Neural progenitor cell (in vitro differentiated cells): ENCODE measurements at regions not wholly inside any gene's neighbourhood (a gene's known extent, or its start where the extent isn't known, plus 50 kb on each side); places are given as distances from the start of the nearest gene placed in this dataset.

ENCODE experiments used
- EZH2 ChIP-seq: fragments of 200-600 bp; sonication (generic); IDR thresholded peaks from 2 replicates; pipeline ENCODE4 v1.6.1; 2017; ENCODE audit warnings: antibody characterized with exemption, mild to moderate bottlenecking, moderate library complexity
- TF ChIP-seq, protein P1 (sequence below): fragments of 200-600 bp; sonication (generic); IDR thresholded peaks from 2 replicates; pipeline ENCODE4 v1.5.1; 2017; ENCODE audit warnings: antibody characterized with exemption, mild to moderate bottlenecking

DNA sequence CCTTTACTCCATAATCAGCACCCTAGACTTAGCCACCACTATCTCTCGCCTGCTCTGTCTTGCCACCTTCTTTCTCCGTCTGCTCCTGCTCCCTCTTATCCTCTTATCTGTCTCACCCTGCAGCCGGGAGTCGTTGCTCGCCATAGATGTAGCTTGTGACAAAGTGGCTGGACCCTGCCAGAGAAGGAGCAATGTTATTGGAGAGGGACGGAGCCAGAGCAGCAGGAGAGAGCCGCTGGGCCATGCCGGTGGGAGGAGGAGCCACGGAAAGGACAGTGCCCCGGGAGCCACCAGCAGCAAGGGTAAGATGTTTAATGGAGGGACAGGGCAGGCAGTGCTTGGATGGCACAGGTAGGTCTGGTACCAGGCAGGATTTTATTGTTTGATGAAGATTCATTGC is 137.3 kb downstream of the SEC61B start:
- TF ChIP-seq, protein P1, sequence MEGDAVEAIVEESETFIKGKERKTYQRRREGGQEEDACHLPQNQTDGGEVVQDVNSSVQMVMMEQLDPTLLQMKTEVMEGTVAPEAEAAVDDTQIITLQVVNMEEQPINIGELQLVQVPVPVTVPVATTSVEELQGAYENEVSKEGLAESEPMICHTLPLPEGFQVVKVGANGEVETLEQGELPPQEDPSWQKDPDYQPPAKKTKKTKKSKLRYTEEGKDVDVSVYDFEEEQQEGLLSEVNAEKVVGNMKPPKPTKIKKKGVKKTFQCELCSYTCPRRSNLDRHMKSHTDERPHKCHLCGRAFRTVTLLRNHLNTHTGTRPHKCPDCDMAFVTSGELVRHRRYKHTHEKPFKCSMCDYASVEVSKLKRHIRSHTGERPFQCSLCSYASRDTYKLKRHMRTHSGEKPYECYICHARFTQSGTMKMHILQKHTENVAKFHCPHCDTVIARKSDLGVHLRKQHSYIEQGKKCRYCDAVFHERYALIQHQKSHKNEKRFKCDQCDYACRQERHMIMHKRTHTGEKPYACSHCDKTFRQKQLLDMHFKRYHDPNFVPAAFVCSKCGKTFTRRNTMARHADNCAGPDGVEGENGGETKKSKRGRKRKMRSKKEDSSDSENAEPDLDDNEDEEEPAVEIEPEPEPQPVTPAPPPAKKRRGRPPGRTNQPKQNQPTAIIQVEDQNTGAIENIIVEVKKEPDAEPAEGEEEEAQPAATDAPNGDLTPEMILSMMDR, result no peak
- TF ChIP-seq EZH2, result no peak
